ENCODE measurements at regions not wholly inside any gene's neighbourhood (a gene's known extent, or its start where the extent isn't known, plus 50 kb on each side); places are given as distances from the start of the nearest gene placed in this dataset.

DNA sequence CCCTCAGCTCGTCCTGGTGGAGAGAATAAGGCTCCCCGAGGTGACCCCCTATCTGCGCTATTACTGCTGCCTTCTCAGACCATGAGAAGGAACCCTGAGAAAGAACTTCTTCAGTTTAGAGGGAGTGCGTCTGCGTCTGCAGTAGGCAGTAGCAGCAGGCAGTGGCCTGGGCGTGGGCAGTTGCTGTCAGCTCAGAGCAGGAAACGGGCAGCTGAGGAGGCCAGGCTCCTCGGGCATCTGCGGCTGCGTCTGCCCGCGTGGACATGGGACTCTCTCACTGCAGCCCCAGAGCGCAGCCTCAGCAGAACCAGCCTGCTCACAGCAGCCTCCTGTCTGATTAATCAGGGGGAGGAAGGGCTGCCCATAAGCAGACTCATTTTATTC lies 49.8 kb upstream of the FCN1 start:
- no peak for TF ChIP-seq GATA2 (IDR thresholded peaks at IDR 0.05; ENCODE audit: low read depth, low read length)

DNA sequence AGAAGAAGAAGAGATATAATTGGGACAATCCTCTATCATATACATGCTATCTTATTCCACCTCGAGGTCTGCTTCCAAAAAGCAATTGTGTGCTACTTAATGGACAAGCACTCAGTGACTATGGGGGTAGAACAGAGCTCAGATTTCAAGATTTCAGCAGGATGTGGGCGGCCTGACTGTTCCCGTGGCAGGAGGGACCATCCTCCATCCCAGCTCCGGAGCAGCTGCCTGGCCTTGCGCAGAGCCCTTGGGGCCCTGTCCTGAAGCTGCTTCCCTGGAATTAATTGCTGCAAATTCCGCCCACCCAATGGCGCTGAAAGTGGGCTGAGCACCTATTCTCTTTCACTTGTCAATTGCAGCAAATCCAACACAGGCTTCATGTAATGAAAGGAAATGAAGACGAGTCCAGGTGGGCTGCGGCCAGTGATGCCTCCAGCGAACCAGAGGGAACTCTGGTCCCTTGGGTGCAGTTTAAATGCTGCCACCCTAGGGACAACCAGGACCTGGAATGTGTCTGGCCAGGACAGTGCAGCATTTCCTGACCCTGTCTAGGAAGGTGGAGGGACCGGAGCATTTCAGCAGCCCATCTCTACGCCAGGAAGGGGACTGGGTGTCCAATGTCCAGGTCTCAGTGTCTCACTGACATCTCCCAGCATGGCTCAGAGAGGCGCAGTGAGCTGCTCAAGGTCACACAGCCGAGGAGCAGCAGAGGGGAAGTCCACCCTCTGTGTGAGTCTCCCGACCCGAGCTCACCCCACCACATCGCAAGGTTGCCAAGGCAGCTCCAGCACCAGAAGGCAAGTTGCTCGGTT lies 50.5 kb upstream of the FCN1 start:
- TF ChIP-seq GATA3 (IDR thresholded peaks at IDR 0.05; ENCODE audit: low read depth, low read length) (no peak), GATA2 (IDR thresholded peaks at IDR 0.05; ENCODE audit: low read depth, low read length) (no peak)

GRCh38 chr9:134968823-134969090 lies 51.0 kb upstream of the FCN1 start:
- no peak for TF ChIP-seq GATA3 (IDR thresholded peaks at IDR 0.05; ENCODE audit: low read depth, low read length)
- TF ChIP-seq GATA2 (IDR thresholded peaks at IDR 0.05; ENCODE audit: low read depth, low read length), result no peak

DNA sequence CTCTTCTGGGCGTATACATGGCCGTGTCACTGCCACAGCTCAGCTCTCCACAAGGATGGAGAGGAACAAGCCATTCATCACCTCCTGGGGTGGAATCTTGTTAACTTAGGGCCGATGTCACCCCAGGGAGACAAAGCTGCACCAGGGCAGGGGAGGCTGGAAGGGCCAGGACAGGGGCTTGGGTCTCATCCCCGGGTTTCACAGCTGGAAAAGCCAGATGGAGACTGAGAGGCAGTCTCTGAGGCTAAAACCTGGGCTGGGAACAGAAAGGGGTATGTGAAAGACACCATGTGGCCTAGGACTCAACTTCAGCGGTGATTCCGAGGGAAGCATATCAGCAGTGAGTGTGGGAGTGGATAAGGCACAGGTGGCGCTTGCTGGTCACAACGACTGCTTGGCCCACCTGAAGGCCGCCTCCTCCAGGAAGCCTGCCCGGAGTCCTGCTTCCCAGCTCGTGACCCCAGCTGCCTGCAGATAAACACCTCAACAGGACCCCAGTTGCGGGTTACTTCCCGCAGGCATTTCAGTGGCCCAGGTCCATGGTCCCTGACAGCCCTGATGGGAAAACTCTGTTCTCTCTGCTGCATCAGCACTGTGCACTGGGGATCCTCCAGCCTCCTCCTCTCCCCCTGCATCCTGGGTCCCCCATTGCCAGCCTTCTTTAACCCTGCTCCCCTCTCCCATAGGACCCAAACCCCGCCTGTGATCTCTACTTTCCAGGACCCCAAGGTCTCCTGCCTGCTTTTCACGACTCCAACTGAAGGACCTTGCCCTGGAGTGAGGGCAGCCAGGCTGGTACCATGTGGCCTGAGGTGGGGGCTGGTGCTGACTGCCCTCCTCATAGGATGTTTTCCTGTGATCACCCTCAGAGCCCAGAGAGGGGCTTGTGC lies 51.7 kb upstream of the FCN1 start:
- TF ChIP-seq GATA3 (IDR thresholded peaks at IDR 0.05; ENCODE audit: low read depth, low read length) (no peak), GATA2 (IDR thresholded peaks at IDR 0.05; ENCODE audit: low read depth, low read length) (no peak)

GRCh38 chr9:134970198-134970597 lies 52.5 kb upstream of the FCN1 start:
- TF ChIP-seq GATA3 (IDR thresholded peaks at IDR 0.05; ENCODE audit: low read depth, low read length) (no peak), GATA2 (IDR thresholded peaks at IDR 0.05; ENCODE audit: low read depth, low read length) (no peak)

DNA sequence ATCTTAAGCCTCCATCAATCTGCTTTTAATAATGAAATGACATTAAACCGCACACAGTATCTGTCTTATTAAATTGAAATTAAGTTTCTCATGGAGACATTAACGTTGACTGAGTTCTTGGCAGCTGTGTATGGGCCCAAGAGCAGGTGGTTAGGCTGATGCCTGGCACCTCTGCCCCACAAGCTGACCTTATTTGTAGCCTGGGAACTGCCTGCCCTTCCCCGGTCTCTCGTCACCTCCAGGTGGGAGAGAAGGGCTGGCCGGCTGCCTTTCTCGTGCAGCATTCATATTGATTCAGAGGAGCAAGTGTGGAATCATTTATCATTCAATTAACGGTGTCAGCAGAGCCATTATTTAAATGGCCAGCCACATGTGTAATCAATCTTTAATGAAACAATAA lies 53.0 kb upstream of the FCN1 start:
- TF ChIP-seq GATA2 (IDR thresholded peaks at IDR 0.05; ENCODE audit: low read depth, low read length) (no peak), GATA3 (IDR thresholded peaks at IDR 0.05; ENCODE audit: low read depth, low read length) (no peak)

DNA sequence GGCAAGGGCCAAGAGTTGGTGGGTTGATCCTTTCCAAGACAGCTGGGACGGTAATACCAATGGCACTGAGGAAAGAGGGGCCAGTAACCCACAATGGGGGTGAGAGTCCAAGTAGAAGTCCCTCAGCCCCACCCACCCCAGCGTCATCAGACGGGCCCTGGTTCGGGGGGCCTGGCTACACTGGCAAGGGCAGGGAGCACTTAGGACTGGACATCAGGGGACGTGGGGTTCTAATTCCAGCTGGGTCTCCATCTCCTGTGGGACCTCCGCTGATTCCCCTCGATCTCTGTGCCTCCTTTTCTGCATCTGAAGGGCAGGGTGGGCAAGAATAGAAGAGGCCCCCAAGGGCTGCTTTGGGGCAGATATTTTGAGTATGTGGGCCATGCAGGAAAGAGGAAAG lies 53.5 kb upstream of the FCN1 start:
- TF ChIP-seq GATA3 (IDR thresholded peaks at IDR 0.05; ENCODE audit: low read depth, low read length) (no peak), GATA2 (IDR thresholded peaks at IDR 0.05; ENCODE audit: low read depth, low read length) (no peak)

DNA sequence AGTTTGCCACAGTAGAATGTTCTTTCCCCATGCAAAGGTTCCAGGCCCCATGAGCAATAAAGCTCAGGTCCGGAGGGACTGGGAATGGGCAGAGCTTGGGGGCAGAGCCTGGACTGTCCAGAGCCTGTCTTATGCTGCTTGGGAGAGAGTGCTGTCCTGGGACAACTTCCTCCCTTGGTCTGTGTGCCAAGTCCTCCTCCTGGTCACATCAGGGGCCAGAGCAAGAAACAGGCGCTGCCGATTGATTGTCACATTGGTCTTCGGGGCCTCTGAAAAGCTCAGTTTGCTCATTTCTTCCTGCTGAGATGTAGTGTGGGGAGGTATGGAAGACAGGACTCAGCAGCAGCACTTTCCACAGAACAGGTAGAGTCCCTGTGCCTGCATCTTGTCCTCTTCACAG lies 54.0 kb upstream of the FCN1 start:
- TF ChIP-seq GATA2 (IDR thresholded peaks at IDR 0.05; ENCODE audit: low read depth, low read length), result no peak
- TF ChIP-seq GATA3 (IDR thresholded peaks at IDR 0.05; ENCODE audit: low read depth, low read length), result no peak

DNA sequence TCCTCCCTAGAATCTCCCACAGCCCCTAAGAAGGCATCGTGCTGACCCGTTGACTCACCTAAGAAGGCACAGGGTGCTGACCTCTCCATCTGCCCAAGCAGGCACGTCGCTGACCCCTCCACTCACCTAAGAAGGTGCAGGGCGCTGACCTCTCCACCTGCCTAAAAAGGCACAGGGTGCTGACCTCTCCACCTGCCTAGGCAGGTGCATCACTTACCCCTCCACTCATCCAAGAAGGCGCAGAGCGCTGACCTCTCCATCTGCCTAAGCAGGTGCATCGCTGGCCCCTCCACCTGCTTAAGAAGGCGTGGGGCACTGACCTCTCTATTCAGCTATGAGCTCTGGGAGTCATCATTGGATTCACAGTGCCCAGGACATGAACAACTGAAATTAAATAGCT lies 54.4 kb upstream of the FCN1 start:
- no peak for TF ChIP-seq GATA2 (IDR thresholded peaks at IDR 0.05; ENCODE audit: low read depth, low read length)

DNA sequence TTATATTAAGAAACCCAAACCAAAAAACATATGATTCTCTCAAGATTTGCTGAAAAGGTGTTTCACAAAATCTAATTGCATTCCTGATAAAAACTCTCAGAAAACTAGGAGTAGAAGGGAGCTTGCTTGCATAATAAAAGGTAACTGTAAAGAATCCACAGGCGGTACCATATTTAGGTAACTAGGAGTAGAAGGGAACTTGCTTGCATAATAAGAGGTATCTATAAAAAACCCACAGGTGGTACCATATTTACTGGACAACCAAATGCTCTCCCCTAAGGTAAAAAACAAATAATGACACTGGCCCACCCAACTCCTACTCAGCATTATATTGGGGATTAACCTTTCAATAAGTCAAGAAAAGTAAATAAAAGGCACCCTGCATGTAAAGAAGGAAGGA lies 57.5 kb upstream of the FCN1 start:
- no peak for TF ChIP-seq GATA2 (IDR thresholded peaks at IDR 0.05; ENCODE audit: low read depth, low read length)
- TF ChIP-seq GATA3 (IDR thresholded peaks at IDR 0.05; ENCODE audit: low read depth, low read length), result no peak

- no peak for TF ChIP-seq GATA3 (IDR thresholded peaks at IDR 0.05; ENCODE audit: low read depth, low read length)
- no peak for TF ChIP-seq GATA2 (IDR thresholded peaks at IDR 0.05; ENCODE audit: low read depth, low read length)
Observed at GRCh38 chr9:134976403-134976802, 58.7 kb upstream of the FCN1 start.

DNA sequence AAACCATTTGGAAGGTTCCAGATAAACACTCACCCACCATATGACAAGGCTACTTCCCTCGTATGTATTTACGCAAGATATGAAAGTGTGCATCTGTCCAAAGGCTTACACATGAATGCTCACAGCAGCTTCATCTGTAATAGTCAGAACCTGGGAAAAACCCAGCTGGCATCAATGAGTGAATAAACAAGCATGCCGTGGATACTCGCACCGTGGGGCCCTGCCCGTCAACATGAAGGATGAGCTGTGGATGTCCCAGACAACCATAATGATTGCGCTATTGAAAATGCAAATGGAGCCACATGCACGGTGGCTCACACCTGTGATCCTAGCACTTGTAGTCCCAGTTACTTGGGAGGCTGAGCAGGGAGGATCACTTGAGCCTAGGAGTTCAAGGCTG lies 60.6 kb upstream of the FCN1 start:
- TF ChIP-seq GATA3 (IDR thresholded peaks at IDR 0.05; ENCODE audit: low read depth, low read length), result no peak
- no peak for TF ChIP-seq GATA2 (IDR thresholded peaks at IDR 0.05; ENCODE audit: low read depth, low read length)

DNA sequence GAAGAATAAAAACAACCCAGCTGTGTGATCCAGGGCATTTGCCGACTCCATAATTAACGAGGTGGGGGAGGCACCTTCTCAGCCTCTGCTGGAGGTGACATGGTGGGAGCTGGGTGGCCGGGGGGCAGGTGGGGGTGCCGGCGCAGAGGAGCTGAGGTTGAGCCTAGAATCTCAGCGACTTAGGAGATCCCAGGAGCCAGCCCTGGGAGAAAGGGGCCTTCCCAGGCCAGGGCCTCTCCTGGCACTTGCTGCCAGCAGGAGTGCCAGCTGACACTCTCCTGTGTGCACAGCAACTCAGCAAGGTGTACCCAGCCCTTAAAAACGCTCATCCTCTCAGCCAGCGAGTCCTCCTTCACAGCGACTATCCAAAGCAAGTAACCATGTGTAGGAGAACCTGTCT lies 62.8 kb upstream of the FCN1 start:
- no peak for TF ChIP-seq GATA3 (IDR thresholded peaks at IDR 0.05; ENCODE audit: low read depth, low read length)
- TF ChIP-seq GATA2 (IDR thresholded peaks at IDR 0.05; ENCODE audit: low read depth, low read length), result no peak

GRCh38 chr9:134980991-134981390 lies 63.3 kb upstream of the FCN1 start:
- TF ChIP-seq GATA3 (IDR thresholded peaks at IDR 0.05; ENCODE audit: low read depth, low read length) (no peak), GATA2 (IDR thresholded peaks at IDR 0.05; ENCODE audit: low read depth, low read length) (no peak)

GRCh38 chr9:134981829-134982228 lies 64.1 kb upstream of the FCN1 start:
- TF ChIP-seq GATA2 (IDR thresholded peaks at IDR 0.05; ENCODE audit: low read depth, low read length) (no peak), GATA3 (IDR thresholded peaks at IDR 0.05; ENCODE audit: low read depth, low read length) (no peak)

Measured in SH-SY5Y (cell line).